ENCODE measurements at regions not wholly inside any gene's neighbourhood (a gene's known extent, or its start where the extent isn't known, plus 50 kb on each side); places are given as distances from the start of the nearest gene placed in this dataset.

DNA sequence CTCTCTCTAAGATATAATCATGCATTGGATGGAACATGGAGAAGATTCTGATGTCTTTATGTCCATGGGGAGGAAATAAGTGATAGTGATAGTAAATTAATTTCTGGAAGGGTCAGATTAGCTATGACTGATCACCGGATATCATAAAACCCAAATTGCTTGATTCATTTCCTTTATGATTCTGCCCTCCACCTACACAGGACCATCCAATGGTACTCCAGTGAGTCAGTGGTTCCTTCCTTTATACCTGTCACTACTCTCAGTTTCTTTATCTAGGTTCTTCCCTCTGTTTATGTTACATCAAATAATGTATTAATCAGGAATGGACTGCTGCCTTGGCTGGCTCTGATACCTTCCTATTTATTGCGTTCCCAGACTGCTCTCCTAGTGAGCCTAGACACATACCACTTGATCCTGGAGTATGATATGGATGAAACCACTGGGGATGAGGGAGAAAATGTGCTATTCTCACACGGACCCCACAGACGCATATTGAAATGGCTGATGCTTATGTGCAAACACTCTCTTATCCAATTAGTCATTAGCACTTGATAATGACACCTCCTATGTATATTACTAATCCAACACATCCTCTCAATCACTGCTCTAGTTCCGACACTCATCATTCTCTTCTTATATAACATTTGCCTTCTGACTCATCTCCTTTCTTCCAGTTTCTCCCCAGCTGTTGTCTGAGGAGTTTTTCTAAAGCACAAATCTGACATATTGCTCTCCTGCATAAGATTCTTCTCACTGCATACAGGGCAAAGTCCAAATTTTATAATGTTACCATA lies 315.6 kb downstream of the INSIG2 start:
- Histone ChIP-seq H3K27ac (no peak overlapping the region), H3K27me3 (no peaks in the 10 kb centered on the region), H3K9me3 (replicated peaks in 1 of 3) (peaks cover 0 to 8% (median 0%) of the 10 kb centered on the region in 3 donors), H3K4me1 (replicated peaks in 1 of 2) (no peaks in the 10 kb centered on the region), H3K4me3 (no peak overlapping the region), H3K36me3 (replicated peaks in 1 of 2) (no peaks in the 10 kb centered on the region)
- TF ChIP-seq POLR2A (IDR thresholded peaks at IDR 0.05) (no peak), CTCF (IDR thresholded peaks at IDR 0.05) (no peak)
- intact Hi-C loops (cut with DNase I) = no loop called here
- 63 to 70% (median 65%) methylated on average over 5 of the region's 5 CpGs for WGBS, 4 donors
- DNase-seq = no peak

DNA sequence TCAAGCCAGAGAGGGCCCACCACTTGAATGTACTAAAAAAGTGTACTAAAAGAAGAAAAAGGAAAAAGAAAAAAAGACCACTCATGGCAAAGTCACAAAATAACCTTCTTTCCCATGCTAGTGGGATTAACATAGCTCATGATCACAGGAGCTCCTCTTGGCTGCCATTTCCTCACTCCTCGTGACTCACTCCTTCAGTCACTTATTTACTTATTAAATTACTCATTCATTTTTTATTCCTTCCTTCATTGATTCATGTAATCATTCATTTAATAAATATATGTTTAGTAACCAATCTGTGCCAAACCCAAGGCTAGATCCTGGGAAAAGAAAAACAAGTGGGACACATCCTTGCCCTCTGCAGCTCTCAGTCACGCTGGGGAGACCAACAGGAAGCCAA lies 300.5 kb downstream of the INSIG2 start:
- no peak overlapping the region for H3K4me3 ChIP-seq
- WGBS, 4 donors = 47 to 70% (median 55%) methylated on average over 2 of the region's 2 CpGs

DNA sequence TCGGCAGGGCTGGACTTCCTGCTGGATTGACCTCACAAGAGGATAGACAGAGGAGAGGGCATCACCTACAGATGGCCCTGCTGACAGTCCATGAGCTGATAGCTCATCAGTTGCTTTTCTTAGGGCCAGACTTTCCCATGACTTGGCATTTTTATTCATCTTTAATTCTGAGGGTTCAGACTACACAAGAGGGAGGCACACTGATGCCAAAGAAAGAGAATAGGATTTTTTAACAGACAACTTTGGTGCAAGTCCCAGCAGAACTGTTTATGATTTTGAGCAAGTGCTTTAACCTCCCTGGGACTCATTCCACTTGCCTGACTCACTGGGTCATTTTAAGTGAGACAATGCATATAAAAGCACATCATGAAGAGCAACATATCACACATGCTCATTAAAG lies 299.2 kb downstream of the INSIG2 start:
- no peak for DNase-seq
- H3K9me3 ChIP-seq (replicated peaks in 1 of 3) = no peaks in the 10 kb centered on the region
- H3K4me1 ChIP-seq (replicated peaks in 1 of 2) = no peaks in the 10 kb centered on the region
- no peaks in the 10 kb centered on the region for H3K27me3 ChIP-seq
- intact Hi-C loops (cut with DNase I) = no loop called here
- no peaks in the 10 kb centered on the region for H3K36me3 ChIP-seq (replicated peaks in 1 of 2)
- H3K4me3 ChIP-seq = no peak overlapping the region
- WGBS, 4 donors = 68 to 69% methylated on average over 1 of the region's 1 CpG; no CpG with 5 or more reads in 2 of the 4 donors
- TF ChIP-seq POLR2A (IDR thresholded peaks at IDR 0.05) = no peak
- H3K27ac ChIP-seq = no peak overlapping the region

More for the DNA sequence above, 300.5 kb downstream of the INSIG2 start:
- Histone ChIP-seq H3K27ac (no peak overlapping the region), H3K9me3 (replicated peaks in 1 of 3) (no peaks in the 10 kb centered on the region), H3K36me3 (replicated peaks in 1 of 2) (no peaks in the 10 kb centered on the region), H3K4me1 (replicated peaks in 1 of 2) (no peaks in the 10 kb centered on the region), H3K27me3 (no peaks in the 10 kb centered on the region)
- no peak for TF ChIP-seq CTCF (IDR thresholded peaks at IDR 0.05)
- no peak for TF ChIP-seq POLR2A (IDR thresholded peaks at IDR 0.05)
- intact Hi-C loops (cut with DNase I) = no loop called here
- no peak for DNase-seq

- no peaks in the 10 kb centered on the region for H3K9me3 ChIP-seq (replicated peaks in 1 of 3)
- intact Hi-C loops (cut with DNase I) = no loop called here
- TF ChIP-seq CTCF (IDR thresholded peaks at IDR 0.05) (no peak), POLR2A (IDR thresholded peaks at IDR 0.05) (no peak)
- H3K4me1 ChIP-seq (replicated peaks in 1 of 2) = no peaks in the 10 kb centered on the region
- H3K4me3 ChIP-seq = no peak overlapping the region
- DNase-seq = no peak
- WGBS, 4 donors = 56 to 71% (median 65%) methylated on average over 8 to 9 of the region's 9 CpGs
- H3K36me3 ChIP-seq (replicated peaks in 1 of 2) = no peaks in the 10 kb centered on the region
- no peak overlapping the region for H3K27ac ChIP-seq
- no peaks in the 10 kb centered on the region for H3K27me3 ChIP-seq
Observed at GRCh38 chr2:118386641-118387302, 298.5 kb downstream of the INSIG2 start.

Measured in adrenal gland (tissue), 9 donors.